Middle frontal gyrus (tissue), 1 donor: ENCODE measurements at regions not wholly inside any gene's neighbourhood (a gene's known extent, or its start where the extent isn't known, plus 50 kb on each side); places are given as distances from the start of the nearest gene placed in this dataset.
"Not testable (repeated sequence)": the region's sequence is repeated elsewhere in the genome, so short reads cannot be mapped to it uniquely, and the experiment has no call there.

Experiments
- DNase-seq: peaks from one replicate; pipeline ENCODE4 v3.0.0-alpha.2; 2015; ENCODE audit warnings: low spot score; ENCODE audit errors: extremely low spot score

- DNase-seq, result not testable (repeated sequence)
Measured at GRCh38 chr11:89614428-89614827, 95.7 kb upstream of the TRIM77 start.

GRCh38 chr11:89615642-89616041, 94.5 kb upstream of the TRIM77 start:
- DNase-seq, result not testable (repeated sequence)

- DNase-seq, result not testable (repeated sequence)
Measured at GRCh38 chr11:89616161-89616560, 93.9 kb upstream of the TRIM77 start.

- not testable (repeated sequence) for DNase-seq
Measured at GRCh38 chr11:89616999-89617602, 93.0 kb upstream of the TRIM77 start.

GRCh38 chr11:89620721-89621120, 89.4 kb upstream of the TRIM77 start:
- not testable (repeated sequence) for DNase-seq

GRCh38 chr11:89625171-89625570, 84.9 kb upstream of the TRIM77 start:
- DNase-seq, result no peak

- no peak for DNase-seq
Measured at GRCh38 chr11:89626366-89626765, 83.7 kb upstream of the TRIM77 start.

GRCh38 chr11:89626881-89627280, 83.2 kb upstream of the TRIM77 start:
- not testable (repeated sequence) for DNase-seq

- DNase-seq, result peak; percentile 22
Measured at GRCh38 chr11:89633135-89633705, 76.9 kb upstream of the TRIM77 start.

- not testable (repeated sequence) for DNase-seq
Measured at GRCh38 chr11:89640777-89641176, 69.3 kb upstream of the TRIM77 start.

- DNase-seq, result not testable (repeated sequence)
Measured at GRCh38 chr11:89648232-89648631, 61.9 kb upstream of the TRIM77 start.

- not testable (repeated sequence) for DNase-seq
Measured at GRCh38 chr11:89648996-89649395, 61.1 kb upstream of the TRIM77 start.

GRCh38 chr11:89654669-89655068, 55.4 kb upstream of the TRIM77 start:
- not testable (repeated sequence) for DNase-seq

- DNase-seq, result not testable (repeated sequence)
Measured at GRCh38 chr11:89658767-89659166, 51.3 kb upstream of the TRIM77 start.

GRCh38 chr11:89659414-89659813, 50.7 kb upstream of the TRIM77 start:
- DNase-seq, result not testable (repeated sequence)

- no peak for DNase-seq
Measured at GRCh38 chr11:89660234-89660633, 49.9 kb upstream of the TRIM77 start.
